GM12891 (cell line): ENCODE measurements at regions not wholly inside any gene's neighbourhood (a gene's known extent, or its start where the extent isn't known, plus 50 kb on each side); places are given as distances from the start of the nearest gene placed in this dataset.

Source experiments
- PAX5 ChIP-seq: IDR thresholded peaks from 2 replicates; pipeline ENCODE4 v1.6.1; 2011; ENCODE audit warnings: low read length, moderate library complexity, mild to moderate bottlenecking; ENCODE audit not compliant: insufficient read depth, severe bottlenecking
- POLR2A ChIP-seq: IDR thresholded peaks from 2 replicates; pipeline ENCODE4 v1.6.1; 2011; ENCODE audit warnings: low read depth, low read length, control low read depth
- POLR2AphosphoS5 ChIP-seq: IDR thresholded peaks from 2 replicates; pipeline ENCODE4 v1.6.1; 2011; ENCODE audit warnings: low read depth, low read length, control low read depth
- POU2F2 ChIP-seq: IDR thresholded peaks from 2 replicates; pipeline ENCODE4 v1.6.1; 2011; ENCODE audit warnings: low read depth, mild to moderate bottlenecking, control low read depth, low read length, moderate library complexity
- SPI1 ChIP-seq: IDR thresholded peaks from 2 replicates; pipeline ENCODE4 v1.6.1; 2011; ENCODE audit warnings: low read depth, low read length, control low read depth
- TAF1 ChIP-seq: IDR thresholded peaks from 2 replicates; pipeline ENCODE4 v1.6.1; 2011; ENCODE audit warnings: low read depth, low read length, control low read depth

DNA sequence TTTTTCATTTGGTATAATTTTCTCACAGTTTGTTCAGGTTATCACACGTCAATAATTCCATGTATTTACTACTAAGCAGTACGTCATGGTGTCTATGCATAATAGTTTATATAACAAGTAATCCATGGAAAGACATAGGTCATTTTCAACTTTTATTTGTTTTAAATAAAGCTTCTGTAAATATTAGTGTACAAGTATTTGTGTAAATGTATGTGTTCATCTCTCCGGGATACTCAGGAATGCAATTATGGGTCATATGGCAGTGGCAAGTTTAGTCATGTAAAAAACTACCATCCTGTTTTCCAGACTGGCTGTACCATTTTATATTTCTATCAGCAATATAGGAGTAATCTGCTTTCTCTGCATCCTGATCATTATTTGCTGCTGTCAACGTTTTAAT lies 231.1 kb upstream of the ZNF804A start:
- no peak for TF ChIP-seq POLR2A
- TF ChIP-seq POLR2AphosphoS5, result no peak
- TF ChIP-seq TAF1, result no peak
- TF ChIP-seq POU2F2, result no peak
- no peak for TF ChIP-seq SPI1
- TF ChIP-seq PAX5, result no peak
